ENCODE measurements at regions not wholly inside any gene's neighbourhood (a gene's known extent, or its start where the extent isn't known, plus 50 kb on each side); places are given as distances from the start of the nearest gene placed in this dataset.

DNA sequence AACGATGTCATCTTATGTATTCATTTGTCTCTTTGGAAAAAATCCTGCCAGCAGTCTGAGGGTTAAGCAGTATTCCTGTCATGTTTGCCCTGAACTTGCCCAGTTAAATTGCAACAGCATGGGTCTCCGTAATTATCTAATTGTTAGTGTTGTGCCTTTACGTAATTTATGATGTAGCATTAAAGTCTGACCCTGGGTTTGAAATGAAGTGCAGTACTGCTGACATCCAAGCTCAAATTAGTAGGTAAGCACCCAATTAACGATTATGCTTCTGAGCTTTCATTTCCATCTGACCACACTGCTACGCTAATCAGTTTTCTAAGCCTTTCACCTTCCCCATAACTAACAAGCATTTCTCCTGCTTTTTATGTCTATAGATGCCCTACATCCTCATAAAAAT, 241.8 kb downstream of the ARRDC4 start:
- Histone ChIP-seq H3K79me2 (ENCODE audit: control insufficient read depth, insufficient read depth, low read length) (no peaks in the 10 kb centered on the region), H2AFZ (ENCODE audit: low read depth, low read length) (no peak overlapping the region), H3K9me3 (replicated peaks; ENCODE audit: control insufficient read depth, insufficient read depth, low read depth, low read length) (no peaks in the 10 kb centered on the region), H3K27ac (ENCODE audit: extremely low read depth, low read depth, low read length) (no peak overlapping the region), H3K4me3 (no peak overlapping the region), H3K4me1 (replicated peaks in 1 of 2; ENCODE audit: control insufficient read depth in 2 of 2, insufficient read depth in 2 of 2, low read length in 2 of 2) (no peaks in the 10 kb centered on the region), H3K4me2 (ENCODE audit: insufficient read depth, low read length) (no peak overlapping the region), H3K36me3 (ENCODE audit: control insufficient read depth, insufficient read depth, low read length) (no peaks in the 10 kb centered on the region), H3K27me3 (ENCODE audit: control insufficient read depth in 2 of 2, insufficient read depth in 2 of 2, low read length in 2 of 2) (no peaks in the 10 kb centered on the region), H3K9ac (ENCODE audit: insufficient read depth in 1 of 2, low read depth in 2 of 2, low read length in 2 of 2) (no peak overlapping the region), H3K9me1 (ENCODE audit: control insufficient read depth, insufficient read depth, low read length) (no peaks in the 10 kb centered on the region), H4K20me1 (replicated peaks; ENCODE audit: control insufficient read depth, insufficient read depth, low read length) (no peaks in the 10 kb centered on the region)
- intact Hi-C loops (cut with micrococcal nuclease) (no loop called here), in situ Hi-C loops (cut with MboI) (no loop called here)
- FAIRE-seq (no peak), DNase-seq (ENCODE audit: extremely low read depth in 1 of 4, low spot score in 3 of 4) (no peak), ATAC-seq (no peak)
- no TSS peak for BruUV-seq (replicated peaks)
- POLR2A ChIA-PET: interaction anchor here (0.7 kb wide), 1 partner anchor 8 kb away, joined by 3 read pairs; no protein-coding TSS in a partner anchor
- CTCF ChIA-PET (ENCODE audit: low intra/inter-chr PET ratio): no interaction called here
- WGBS (ENCODE audit: insufficient coverage, low coverage, missing lambda C conversion rate): 0% methylated on average over 5 of the region's 5 CpGs
- TF ChIP-seq, protein P1, sequence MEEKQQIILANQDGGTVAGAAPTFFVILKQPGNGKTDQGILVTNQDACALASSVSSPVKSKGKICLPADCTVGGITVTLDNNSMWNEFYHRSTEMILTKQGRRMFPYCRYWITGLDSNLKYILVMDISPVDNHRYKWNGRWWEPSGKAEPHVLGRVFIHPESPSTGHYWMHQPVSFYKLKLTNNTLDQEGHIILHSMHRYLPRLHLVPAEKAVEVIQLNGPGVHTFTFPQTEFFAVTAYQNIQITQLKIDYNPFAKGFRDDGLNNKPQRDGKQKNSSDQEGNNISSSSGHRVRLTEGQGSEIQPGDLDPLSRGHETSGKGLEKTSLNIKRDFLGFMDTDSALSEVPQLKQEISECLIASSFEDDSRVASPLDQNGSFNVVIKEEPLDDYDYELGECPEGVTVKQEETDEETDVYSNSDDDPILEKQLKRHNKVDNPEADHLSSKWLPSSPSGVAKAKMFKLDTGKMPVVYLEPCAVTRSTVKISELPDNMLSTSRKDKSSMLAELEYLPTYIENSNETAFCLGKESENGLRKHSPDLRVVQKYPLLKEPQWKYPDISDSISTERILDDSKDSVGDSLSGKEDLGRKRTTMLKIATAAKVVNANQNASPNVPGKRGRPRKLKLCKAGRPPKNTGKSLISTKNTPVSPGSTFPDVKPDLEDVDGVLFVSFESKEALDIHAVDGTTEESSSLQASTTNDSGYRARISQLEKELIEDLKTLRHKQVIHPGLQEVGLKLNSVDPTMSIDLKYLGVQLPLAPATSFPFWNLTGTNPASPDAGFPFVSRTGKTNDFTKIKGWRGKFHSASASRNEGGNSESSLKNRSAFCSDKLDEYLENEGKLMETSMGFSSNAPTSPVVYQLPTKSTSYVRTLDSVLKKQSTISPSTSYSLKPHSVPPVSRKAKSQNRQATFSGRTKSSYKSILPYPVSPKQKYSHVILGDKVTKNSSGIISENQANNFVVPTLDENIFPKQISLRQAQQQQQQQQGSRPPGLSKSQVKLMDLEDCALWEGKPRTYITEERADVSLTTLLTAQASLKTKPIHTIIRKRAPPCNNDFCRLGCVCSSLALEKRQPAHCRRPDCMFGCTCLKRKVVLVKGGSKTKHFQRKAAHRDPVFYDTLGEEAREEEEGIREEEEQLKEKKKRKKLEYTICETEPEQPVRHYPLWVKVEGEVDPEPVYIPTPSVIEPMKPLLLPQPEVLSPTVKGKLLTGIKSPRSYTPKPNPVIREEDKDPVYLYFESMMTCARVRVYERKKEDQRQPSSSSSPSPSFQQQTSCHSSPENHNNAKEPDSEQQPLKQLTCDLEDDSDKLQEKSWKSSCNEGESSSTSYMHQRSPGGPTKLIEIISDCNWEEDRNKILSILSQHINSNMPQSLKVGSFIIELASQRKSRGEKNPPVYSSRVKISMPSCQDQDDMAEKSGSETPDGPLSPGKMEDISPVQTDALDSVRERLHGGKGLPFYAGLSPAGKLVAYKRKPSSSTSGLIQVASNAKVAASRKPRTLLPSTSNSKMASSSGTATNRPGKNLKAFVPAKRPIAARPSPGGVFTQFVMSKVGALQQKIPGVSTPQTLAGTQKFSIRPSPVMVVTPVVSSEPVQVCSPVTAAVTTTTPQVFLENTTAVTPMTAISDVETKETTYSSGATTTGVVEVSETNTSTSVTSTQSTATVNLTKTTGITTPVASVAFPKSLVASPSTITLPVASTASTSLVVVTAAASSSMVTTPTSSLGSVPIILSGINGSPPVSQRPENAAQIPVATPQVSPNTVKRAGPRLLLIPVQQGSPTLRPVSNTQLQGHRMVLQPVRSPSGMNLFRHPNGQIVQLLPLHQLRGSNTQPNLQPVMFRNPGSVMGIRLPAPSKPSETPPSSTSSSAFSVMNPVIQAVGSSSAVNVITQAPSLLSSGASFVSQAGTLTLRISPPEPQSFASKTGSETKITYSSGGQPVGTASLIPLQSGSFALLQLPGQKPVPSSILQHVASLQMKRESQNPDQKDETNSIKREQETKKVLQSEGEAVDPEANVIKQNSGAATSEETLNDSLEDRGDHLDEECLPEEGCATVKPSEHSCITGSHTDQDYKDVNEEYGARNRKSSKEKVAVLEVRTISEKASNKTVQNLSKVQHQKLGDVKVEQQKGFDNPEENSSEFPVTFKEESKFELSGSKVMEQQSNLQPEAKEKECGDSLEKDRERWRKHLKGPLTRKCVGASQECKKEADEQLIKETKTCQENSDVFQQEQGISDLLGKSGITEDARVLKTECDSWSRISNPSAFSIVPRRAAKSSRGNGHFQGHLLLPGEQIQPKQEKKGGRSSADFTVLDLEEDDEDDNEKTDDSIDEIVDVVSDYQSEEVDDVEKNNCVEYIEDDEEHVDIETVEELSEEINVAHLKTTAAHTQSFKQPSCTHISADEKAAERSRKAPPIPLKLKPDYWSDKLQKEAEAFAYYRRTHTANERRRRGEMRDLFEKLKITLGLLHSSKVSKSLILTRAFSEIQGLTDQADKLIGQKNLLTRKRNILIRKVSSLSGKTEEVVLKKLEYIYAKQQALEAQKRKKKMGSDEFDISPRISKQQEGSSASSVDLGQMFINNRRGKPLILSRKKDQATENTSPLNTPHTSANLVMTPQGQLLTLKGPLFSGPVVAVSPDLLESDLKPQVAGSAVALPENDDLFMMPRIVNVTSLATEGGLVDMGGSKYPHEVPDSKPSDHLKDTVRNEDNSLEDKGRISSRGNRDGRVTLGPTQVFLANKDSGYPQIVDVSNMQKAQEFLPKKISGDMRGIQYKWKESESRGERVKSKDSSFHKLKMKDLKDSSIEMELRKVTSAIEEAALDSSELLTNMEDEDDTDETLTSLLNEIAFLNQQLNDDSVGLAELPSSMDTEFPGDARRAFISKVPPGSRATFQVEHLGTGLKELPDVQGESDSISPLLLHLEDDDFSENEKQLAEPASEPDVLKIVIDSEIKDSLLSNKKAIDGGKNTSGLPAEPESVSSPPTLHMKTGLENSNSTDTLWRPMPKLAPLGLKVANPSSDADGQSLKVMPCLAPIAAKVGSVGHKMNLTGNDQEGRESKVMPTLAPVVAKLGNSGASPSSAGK (IDR thresholded peaks at IDR 0.05): no peak
- TF ChIP-seq MAFG (tag; conservative IDR thresholded peaks at IDR 0.05) (no peak), RFX1 (IDR thresholded peaks at IDR 0.05) (no peak), ZMIZ1 (IDR thresholded peaks at IDR 0.05; ENCODE audit: low read depth in 2 of 2, low read length in 2 of 2) (no peak), PHTF2 (CRISPR knock-in tag; IDR thresholded peaks at IDR 0.05) (no peak), FOS (IDR thresholded peaks at IDR 0.05; ENCODE audit: extremely low read depth, insufficient read length) (no peak), JUND (IDR thresholded peaks at IDR 0.05; ENCODE audit: borderline replicate concordance, low read depth, low read length) (no peak), JUND (tag; IDR thresholded peaks at IDR 0.05; ENCODE audit: borderline replicate concordance, low read depth, low read length) (no peak), SP1 (CRISPR knock-in tag; IDR thresholded peaks at IDR 0.05) (no peak)
